HG03571 (cell line): ENCODE measurements at regions not wholly inside any gene's neighbourhood (a gene's known extent, or its start where the extent isn't known, plus 50 kb on each side); places are given as distances from the start of the nearest gene placed in this dataset.
A peak's percentile ranks its signal among the peaks of the same experiment; 100 is the strongest.
"Not testable (repeated sequence)": the region's sequence is repeated elsewhere in the genome, so short reads cannot be mapped to it uniquely, and the experiment has no call there.

Experiments
- ATAC-seq: cut with Tn5 transposase; IDR thresholded peaks from one replicate; pipeline ENCODE4 v1.9.1; 2021; ENCODE audit not compliant: unreplicated experiment

GRCh38 chr2:87476223-87476872, 271.5 kb upstream of the PLGLB2 start:
- not testable (repeated sequence) for ATAC-seq

GRCh38 chr2:87476936-87477335, 271.0 kb upstream of the PLGLB2 start:
- ATAC-seq = not testable (repeated sequence)

- ATAC-seq = not testable (repeated sequence)
These were observed 270.0 kb upstream of the PLGLB2 start for GRCh38 chr2:87477669-87478428.

- not testable (repeated sequence) for ATAC-seq
These were observed 269.0 kb upstream of the PLGLB2 start for GRCh38 chr2:87478911-87479310.

GRCh38 chr2:87483093-87483680, 264.7 kb upstream of the PLGLB2 start:
- not testable (repeated sequence) for ATAC-seq

- ATAC-seq = not testable (repeated sequence)
These were observed 263.5 kb upstream of the PLGLB2 start for GRCh38 chr2:87484363-87484762.

GRCh38 chr2:87485455-87485854, 262.4 kb upstream of the PLGLB2 start:
- not testable (repeated sequence) for ATAC-seq

- peak; percentile 80 for ATAC-seq
These were observed 262.0 kb upstream of the PLGLB2 start for GRCh38 chr2:87485884-87486283.

- ATAC-seq = peak; percentile 5
These were observed 261.5 kb upstream of the PLGLB2 start for GRCh38 chr2:87486413-87486812.

- not testable (repeated sequence) for ATAC-seq
These were observed 259.9 kb upstream of the PLGLB2 start for GRCh38 chr2:87488021-87488420.

- ATAC-seq = not testable (repeated sequence)
These were observed 258.9 kb upstream of the PLGLB2 start for GRCh38 chr2:87488991-87489390.

GRCh38 chr2:87494846-87495245, 253.0 kb upstream of the PLGLB2 start:
- ATAC-seq = not testable (repeated sequence)

- not testable (repeated sequence) for ATAC-seq
These were observed 252.4 kb upstream of the PLGLB2 start for GRCh38 chr2:87495455-87495854.

- peak; percentile 77 for ATAC-seq
These were observed 251.6 kb upstream of the PLGLB2 start for GRCh38 chr2:87496036-87497006.

GRCh38 chr2:87497135-87497534, 250.8 kb upstream of the PLGLB2 start:
- ATAC-seq = not testable (repeated sequence)

GRCh38 chr2:87497700-87498099, 250.2 kb upstream of the PLGLB2 start:
- ATAC-seq = not testable (repeated sequence)

- ATAC-seq = not testable (repeated sequence)
These were observed 249.6 kb upstream of the PLGLB2 start for GRCh38 chr2:87498169-87498853.

GRCh38 chr2:87498854-87499238, 249.0 kb upstream of the PLGLB2 start:
- ATAC-seq = not testable (repeated sequence)

GRCh38 chr2:87499860-87500259, 248.0 kb upstream of the PLGLB2 start:
- ATAC-seq = not testable (repeated sequence)

GRCh38 chr2:87500421-87500820, 247.5 kb upstream of the PLGLB2 start:
- ATAC-seq = not testable (repeated sequence)
